Stimulated activated CD4-positive, alpha-beta T cell treated with anti-CD3 and anti-CD28 coated beads, Interleukin-2, amount 100 ng/mL, for 4 hours (primary cell): ENCODE measurements at regions not wholly inside any gene's neighbourhood (a gene's known extent, or its start where the extent isn't known, plus 50 kb on each side); places are given as distances from the start of the nearest gene placed in this dataset.

Source experiments
- DNase-seq: peaks from one replicate; pipeline ENCODE4 v3.0.0-alpha.2; 2020; ENCODE audit warnings: low read depth

DNA sequence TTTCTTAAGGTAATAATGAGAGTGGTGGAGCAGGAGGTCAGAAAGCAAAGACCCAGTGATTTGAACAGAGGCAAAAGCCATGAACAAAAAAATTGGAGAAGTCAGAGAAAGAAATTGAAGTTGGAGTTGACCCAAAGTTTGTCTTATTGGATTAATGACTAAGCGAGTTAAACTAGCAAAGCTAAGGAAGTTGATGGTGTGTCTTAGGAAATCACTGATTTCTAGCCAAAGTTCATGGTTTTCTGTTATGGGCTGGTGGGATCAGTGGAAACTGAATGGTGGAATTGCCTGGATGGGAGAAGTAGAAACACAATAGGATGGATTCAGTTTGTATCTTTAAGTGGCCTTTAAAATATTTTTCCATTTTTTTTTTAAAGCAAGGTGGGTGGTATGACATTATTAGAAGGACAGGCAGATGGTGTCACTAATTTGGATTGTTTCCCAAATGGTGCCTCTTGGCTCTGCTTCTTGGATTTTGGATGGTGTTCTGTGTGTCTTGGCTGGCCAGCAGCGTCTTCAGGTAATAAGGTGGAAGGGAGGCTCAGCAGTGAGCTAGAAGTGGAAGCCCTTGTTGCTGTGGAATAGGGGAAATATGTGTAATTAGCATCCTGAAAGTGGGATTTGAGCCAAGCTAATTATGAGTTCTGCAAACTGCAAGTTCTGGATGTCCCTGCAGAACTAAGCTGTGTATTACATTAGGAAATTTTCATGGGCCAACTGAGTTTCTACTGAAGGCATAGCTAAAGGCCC is 302.9 kb downstream of the LMO7 start:
- no peak for DNase-seq

DNA sequence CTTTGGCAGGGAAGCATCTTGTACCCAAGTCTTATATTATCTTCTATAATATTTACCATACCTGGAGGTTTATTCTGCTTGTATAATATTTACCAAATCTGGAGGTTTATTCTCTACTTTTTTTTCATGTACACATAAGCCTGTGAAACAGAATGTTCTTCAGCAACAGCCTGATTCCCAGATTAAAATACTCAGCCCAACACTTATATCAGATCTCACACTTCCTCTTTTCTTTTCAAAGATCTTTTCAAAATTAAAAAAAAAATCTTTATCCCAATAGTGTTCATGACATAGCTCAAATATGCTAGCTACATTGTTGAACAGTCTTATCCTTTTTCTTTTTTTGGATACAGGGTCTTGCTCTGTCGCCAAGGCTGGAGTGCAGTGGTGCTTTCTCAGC is 300.7 kb downstream of the LMO7 start:
- DNase-seq, result no peak

DNA sequence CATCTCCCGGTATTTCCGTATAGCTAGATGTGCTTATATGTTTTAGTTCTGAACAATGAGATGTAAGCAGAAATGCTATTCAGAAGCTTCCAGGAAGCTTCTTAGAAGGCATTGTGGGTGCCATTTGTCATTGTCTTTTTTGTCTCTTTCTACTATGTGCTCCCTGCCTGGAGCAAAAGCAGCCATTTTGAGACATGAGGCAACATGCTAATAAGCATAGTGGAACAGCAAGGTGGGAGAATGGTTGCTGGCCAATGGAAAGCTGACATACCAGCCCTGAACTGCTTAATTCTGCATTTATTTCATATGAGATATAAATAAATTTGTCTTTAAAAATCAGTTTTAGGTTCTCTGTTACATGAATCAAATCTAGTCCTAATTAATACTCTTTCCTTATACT is 299.7 kb downstream of the LMO7 start:
- DNase-seq, result no peak

DNA sequence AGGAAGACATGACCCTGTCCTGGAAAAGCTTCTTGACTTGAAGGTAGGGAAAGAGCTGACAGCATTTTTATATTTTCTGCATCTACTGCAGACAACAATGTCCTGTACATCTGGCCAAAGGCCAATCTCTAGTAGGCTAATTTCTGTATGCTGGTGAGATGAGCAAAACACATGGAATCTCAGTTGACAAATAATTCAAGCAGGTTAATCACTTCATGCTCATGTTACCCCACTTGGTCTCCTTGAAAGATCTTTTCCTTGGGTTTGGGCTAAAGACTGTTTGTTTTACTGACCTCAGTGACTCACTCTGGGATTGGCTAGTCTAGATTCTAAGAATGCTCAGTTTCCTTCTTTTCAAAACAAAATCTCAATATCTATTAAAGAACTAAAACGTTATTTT is 298.8 kb downstream of the LMO7 start:
- no peak for DNase-seq

DNA sequence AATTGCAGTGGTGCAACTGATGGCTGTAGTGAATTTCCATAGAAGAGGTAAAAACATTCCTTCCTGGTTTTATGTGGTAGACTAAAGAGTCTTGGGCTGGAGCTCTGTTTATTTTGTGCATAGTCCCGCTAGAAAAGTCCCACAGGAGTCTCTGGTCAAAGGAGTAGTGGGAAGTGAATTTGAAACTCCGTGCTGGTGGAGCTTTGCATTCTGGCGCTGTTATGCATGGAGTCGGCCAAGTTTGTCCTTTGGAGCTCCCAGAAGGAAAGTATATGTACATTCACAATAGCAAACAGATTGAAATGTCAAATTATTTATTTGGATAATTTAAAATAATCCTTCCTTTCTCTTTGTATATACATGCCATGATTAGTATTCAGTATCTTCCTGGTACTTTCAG is 296.5 kb downstream of the LMO7 start:
- DNase-seq, result no peak

- no peak for DNase-seq
Observed at GRCh38 chr13:75931116-75931515, 295.0 kb downstream of the LMO7 start.

GRCh38 chr13:75929076-75929475 is 292.9 kb downstream of the LMO7 start:
- no peak for DNase-seq

DNA sequence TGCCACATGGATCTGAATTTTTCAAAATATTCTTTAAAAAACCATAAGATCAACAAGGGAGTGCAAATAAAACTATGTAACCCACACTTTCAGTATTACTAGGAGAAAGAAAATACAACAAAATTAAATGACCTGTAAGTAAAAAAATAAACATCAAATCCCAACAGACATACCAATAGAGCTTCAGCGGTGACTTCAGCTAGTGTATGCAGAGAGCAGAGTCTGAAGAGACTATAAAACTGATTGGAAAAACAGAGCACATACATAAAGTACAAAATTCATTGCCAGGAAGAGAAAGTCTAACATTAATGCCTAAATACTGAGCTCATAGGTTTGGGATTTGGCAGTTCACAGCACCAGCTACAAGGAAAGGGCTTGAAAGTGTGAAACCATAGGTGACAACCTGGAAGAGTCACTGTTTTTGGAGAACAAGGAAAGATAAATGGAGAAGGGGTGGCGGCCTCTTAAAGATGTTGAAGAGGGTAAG is 291.1 kb downstream of the LMO7 start:
- DNase-seq, result no peak

DNA sequence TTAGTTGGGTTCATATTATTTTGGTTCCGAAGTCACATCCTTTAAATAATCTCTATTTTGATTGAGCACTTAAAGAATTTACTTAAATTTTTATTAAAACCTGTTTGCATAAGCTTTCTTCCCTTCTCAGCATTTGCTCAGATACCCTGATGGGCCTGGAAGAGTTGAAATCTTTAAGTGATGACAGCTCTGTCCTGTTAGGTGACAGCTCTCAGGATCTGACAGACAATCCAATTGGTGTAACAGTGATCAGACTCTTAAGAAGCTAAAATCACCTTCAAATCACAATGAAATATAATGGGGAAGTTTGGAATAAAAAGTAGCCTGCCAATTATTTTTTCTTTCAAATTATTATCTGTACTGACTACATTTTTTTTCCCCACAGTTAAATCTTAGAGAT is 284.4 kb downstream of the LMO7 start:
- no peak for DNase-seq

DNA sequence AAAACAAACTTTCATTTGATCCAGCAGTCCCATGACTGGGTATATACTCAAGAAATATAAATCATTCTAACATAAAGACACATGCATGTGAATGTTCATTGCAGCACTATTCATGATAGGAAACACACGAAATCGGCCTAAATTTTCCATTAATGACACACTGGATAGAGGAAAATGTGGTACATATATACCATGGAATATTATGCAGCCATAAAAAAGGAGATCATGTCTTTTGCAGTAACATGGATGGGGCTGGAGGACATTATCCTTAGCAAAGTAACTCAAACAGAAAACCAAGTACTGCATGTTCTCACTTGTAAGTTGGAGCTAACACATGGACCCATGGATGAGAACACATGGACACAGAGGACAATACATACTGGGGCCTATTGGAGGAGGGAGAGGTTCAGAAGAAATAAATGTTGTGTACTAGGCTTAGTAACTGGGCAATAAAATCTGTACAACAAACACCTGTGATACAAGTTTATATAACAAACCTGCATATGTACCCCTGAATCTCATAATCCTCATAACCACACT is 283.6 kb downstream of the LMO7 start:
- DNase-seq, result no peak

GRCh38 chr13:75915066-75915465 is 278.9 kb downstream of the LMO7 start:
- no peak for DNase-seq

GRCh38 chr13:75913925-75914324 is 277.8 kb downstream of the LMO7 start:
- no peak for DNase-seq

DNA sequence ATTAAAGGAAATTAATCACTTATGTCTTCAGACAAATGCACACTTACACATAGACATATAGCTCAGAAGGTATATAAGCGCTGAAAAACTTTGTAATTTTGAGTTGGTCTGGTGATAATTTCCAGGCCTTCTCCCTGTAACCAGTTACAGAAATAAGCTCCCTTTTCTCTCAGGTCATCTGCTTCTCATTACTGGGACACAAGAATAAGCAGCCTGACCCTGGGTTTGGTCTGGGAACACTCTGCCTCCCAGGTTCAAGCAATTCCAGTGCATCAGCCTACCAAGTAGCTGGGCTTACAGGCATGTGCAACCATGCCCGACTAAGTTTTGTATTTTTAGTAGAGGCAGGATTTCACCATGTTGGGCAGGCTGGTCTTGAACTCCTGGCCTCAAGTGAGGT is 274.5 kb downstream of the LMO7 start:
- DNase-seq, result no peak
